Left lobe of liver (tissue), 2 donors: ENCODE measurements at regions not wholly inside any gene's neighbourhood (a gene's known extent, or its start where the extent isn't known, plus 50 kb on each side); places are given as distances from the start of the nearest gene placed in this dataset.
"Not testable (repeated sequence)": the region's sequence is repeated elsewhere in the genome, so short reads cannot be mapped to it uniquely, and the experiment has no call there.

Experiments
- ATAC-seq: fragments of 200-7000 bp; cut with Tn5 transposase; one replicate; pipeline ENCODE4 v1.9.1; 2020; ENCODE audit warnings: mild to moderate bottlenecking, moderate library complexity
- DNase-seq: peaks from one replicate; pipeline ENCODE4 v3.0.0-alpha.2; 2020; ENCODE audit warnings: low spot score
- donor health status: DM: no; HTN: no; CAD: no; lungs with moderate emphysema.
- donor health status: DM: no; HTN: yes; CAD: no.

DNA sequence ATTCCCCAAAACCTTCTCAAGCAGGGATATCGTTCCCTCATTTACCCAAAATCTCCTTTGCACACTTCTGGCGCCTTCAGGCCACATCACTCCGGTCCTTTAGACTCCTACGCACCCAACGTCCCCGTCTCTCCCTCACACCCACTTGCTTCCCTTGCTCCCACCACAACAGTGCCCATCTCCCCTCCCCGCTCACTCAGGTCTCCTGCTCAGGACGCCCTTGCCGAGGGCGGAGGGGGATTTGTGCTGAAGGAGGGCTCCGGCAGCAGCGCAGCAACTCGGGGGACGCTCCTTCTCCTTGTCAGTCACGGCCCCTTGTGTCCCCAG, 71.6 kb downstream of the PCMTD2 start:
- DNase-seq, ATAC-seq: not testable (repeated sequence)

- ATAC-seq = peak; percentile 99
- DNase-seq = not testable (repeated sequence)
Measured at GRCh38 chr20:64327550-64328317, 72.2 kb downstream of the PCMTD2 start.

- not testable (repeated sequence) for ATAC-seq, DNase-seq
Measured at GRCh38 chr20:64328595-64329250, 73.2 kb downstream of the PCMTD2 start.

DNA sequence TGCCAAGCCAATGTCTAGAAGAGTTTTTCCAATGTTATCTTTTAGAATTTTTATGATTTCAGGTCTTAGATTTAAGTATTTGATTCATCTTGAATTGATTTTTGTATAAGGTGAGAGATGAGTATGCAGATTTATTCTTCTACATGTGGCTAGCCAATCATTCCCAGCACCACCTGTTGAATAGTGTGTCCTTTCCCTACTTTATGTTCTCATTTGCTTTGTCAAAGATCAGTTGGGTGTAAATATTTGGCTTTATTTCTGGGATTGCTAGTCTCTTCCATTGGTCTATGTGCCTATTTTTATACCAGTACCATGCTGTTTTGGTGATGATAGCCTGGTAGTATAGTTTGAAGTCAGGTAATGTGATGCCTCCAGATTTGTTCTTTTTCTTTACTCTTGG, 77.1 kb downstream of the PCMTD2 start:
- not testable (repeated sequence) for ATAC-seq, DNase-seq
